Suppressor macrophage treated with lipopolysaccharide for 1 hour (primary cell): ENCODE measurements at regions not wholly inside any gene's neighbourhood (a gene's known extent, or its start where the extent isn't known, plus 50 kb on each side); places are given as distances from the start of the nearest gene placed in this dataset.
"Not testable (repeated sequence)": the region's sequence is repeated elsewhere in the genome, so short reads cannot be mapped to it uniquely, and the experiment has no call there.

ENCODE experiments used
- DNase-seq, 3 donors: peaks; one replicate each; pipeline ENCODE4 v3.0.0-alpha.2; 2020 to 2022

GRCh38 chr11:81870066-81870412, 863.6 kb downstream of the FAM181B start:
- no peak for DNase-seq

GRCh38 chr11:81869351-81870065, 864.2 kb downstream of the FAM181B start:
- no peak for DNase-seq

GRCh38 chr11:81866896-81867295, 866.8 kb downstream of the FAM181B start:
- no peak for DNase-seq

- DNase-seq, result no peak
Measured at GRCh38 chr11:81857386-81857785, 876.3 kb downstream of the FAM181B start.

- no peak for DNase-seq
Measured at GRCh38 chr11:81853791-81854190, 879.9 kb downstream of the FAM181B start.

- no peak for DNase-seq
Measured at GRCh38 chr11:81852896-81853295, 880.8 kb downstream of the FAM181B start.

GRCh38 chr11:81840380-81840779, 893.3 kb downstream of the FAM181B start:
- no peak for DNase-seq

- peak in 1 of 3 donors; percentile 0 for DNase-seq
Measured at GRCh38 chr11:81839976-81840375, 893.7 kb downstream of the FAM181B start.

- DNase-seq, result no peak
Measured at GRCh38 chr11:81839016-81839415, 894.6 kb downstream of the FAM181B start.

- DNase-seq, result no peak
Measured at GRCh38 chr11:81829976-81830375, 903.7 kb downstream of the FAM181B start.

GRCh38 chr11:81825346-81825745, 908.3 kb downstream of the FAM181B start:
- DNase-seq, result no peak

GRCh38 chr11:81819462-81819861, 914.2 kb downstream of the FAM181B start:
- DNase-seq, result no peak

GRCh38 chr11:81804858-81805257, 928.8 kb downstream of the FAM181B start:
- no peak for DNase-seq

GRCh38 chr11:81802591-81802990, 931.1 kb downstream of the FAM181B start:
- DNase-seq, result no peak

GRCh38 chr11:81792416-81792815, 941.2 kb downstream of the FAM181B start:
- DNase-seq, result no peak

- no peak for DNase-seq
Measured at GRCh38 chr11:81787584-81788049, 946.0 kb downstream of the FAM181B start.

- DNase-seq, result no peak
Measured at GRCh38 chr11:81772166-81772565, 961.5 kb downstream of the FAM181B start.

- DNase-seq, result not testable (repeated sequence)
Measured at GRCh38 chr11:81769906-81770305, 963.8 kb downstream of the FAM181B start.

- no peak for DNase-seq
Measured at GRCh38 chr11:81756864-81757595, 976.6 kb downstream of the FAM181B start.

- DNase-seq, result no peak
Measured at GRCh38 chr11:81749245-81749644, 984.4 kb downstream of the FAM181B start.

- DNase-seq, result no peak
Measured at GRCh38 chr11:81744336-81745116, 989.1 kb downstream of the FAM181B start.

GRCh38 chr11:81725701-81726100, 1008.0 kb downstream of the FAM181B start:
- DNase-seq, result no peak

- DNase-seq, result no peak
Measured at GRCh38 chr11:81717695-81718094, 1016.0 kb downstream of the FAM181B start.

GRCh38 chr11:81707881-81708280, 1025.8 kb downstream of the FAM181B start:
- DNase-seq, result no peak
